T-helper 1 cell treated with Interleukin-12 subunit alpha and Interleukin-12 subunit beta and Interleukin-4 antibody, amounts not matched to agents 30 ng/mL and 1 ng/mL, for 36 hours (primary cell): ENCODE measurements at regions not wholly inside any gene's neighbourhood (a gene's known extent, or its start where the extent isn't known, plus 50 kb on each side); places are given as distances from the start of the nearest gene placed in this dataset.
"Not testable (repeated sequence)": the region's sequence is repeated elsewhere in the genome, so short reads cannot be mapped to it uniquely, and the experiment has no call there.

Experiments
- intact Hi-C: fragments of 100-400 bp; cut with micrococcal nuclease; formaldehyde crosslinking; loops from one replicate; pipeline ENCODE4 v1.15.1; 2024

DNA sequence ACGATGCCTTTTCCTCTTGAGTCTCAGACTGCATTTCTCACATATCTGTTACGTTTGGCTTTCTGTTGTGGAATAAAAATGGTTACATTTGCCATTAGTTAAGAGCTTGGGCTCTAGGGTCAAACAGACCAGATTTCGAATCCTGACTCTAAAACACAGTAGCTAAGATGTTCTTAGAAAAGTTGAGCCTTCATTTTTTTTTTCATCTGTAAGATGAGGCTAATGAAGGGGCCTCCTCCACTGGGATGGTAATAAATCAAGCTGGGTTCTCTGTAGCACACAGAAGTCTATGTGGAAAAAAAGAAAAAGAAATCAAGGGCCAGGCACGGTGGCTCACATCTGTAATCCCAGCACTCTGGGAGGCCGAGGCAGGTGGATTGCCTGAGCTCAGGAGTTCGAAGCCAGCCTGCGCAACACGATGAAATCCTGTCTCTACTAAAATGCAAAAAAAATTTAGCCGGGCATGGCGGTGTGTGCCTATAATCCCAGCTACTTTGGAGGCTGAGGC lies 49.9 kb upstream of the CAPRIN1 start:
- intact Hi-C loops, result no loop called here

DNA sequence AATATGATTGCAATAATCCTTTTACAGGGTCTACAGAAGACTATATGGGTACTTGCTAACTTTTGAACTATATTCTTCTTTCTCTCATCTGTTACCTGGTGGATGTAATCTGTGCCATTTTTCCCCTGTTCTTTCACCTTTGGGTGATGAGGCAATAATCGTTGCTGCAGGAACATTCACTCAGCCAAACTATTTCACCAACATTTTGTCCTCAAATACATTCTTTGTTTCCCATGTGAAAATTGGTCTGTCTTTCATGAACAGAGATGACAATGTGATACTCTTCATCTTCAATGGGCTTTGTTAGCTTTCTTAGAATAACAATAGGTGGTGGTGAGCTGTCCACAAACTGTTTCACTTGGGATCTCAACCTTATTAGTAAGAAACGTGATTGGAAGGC lies 52.1 kb upstream of the CAPRIN1 start:
- intact Hi-C loops, result loop anchor here (5.0 kb wide), 2 partner anchors 78 to 158 kb away; no protein-coding TSS in a partner anchor

DNA sequence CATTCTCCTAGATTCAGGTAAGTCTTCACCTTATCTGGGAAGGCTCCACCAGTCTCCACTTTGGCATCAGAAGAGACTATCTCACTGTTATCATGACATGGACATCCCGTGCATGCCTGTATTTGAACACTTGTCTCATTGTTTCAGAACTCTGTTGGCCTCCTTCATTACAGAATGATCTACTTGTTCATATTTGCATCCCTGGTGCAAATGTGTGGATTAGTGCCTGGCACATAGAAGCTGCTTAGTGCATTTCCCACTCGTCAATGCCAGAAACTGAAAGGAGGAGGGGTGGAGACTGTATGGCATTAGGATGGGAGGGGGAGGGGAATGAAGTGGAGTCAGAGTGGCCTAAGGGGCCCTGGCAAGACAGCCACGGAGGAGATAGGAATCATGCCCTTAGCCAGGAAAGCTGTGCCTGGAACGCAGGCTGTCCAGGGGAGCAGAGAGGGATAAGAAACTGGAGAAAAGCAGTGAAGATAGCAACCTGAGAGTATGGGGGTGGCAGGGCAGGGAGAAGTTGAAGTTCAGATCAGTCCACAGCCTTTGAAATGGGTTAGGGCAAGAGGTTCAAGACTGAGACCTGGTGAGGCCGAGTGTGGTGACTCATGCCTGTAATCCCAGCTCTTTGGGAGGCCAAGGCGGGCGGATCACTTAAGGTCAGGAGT lies 53.8 kb upstream of the CAPRIN1 start:
- intact Hi-C loops, result loop anchor here (1.0 to 5.0 kb wide), 10 partner anchors 54 to 496 kb away; partner anchors contain the start of genes CAPRIN1, CAT and NAT10

DNA sequence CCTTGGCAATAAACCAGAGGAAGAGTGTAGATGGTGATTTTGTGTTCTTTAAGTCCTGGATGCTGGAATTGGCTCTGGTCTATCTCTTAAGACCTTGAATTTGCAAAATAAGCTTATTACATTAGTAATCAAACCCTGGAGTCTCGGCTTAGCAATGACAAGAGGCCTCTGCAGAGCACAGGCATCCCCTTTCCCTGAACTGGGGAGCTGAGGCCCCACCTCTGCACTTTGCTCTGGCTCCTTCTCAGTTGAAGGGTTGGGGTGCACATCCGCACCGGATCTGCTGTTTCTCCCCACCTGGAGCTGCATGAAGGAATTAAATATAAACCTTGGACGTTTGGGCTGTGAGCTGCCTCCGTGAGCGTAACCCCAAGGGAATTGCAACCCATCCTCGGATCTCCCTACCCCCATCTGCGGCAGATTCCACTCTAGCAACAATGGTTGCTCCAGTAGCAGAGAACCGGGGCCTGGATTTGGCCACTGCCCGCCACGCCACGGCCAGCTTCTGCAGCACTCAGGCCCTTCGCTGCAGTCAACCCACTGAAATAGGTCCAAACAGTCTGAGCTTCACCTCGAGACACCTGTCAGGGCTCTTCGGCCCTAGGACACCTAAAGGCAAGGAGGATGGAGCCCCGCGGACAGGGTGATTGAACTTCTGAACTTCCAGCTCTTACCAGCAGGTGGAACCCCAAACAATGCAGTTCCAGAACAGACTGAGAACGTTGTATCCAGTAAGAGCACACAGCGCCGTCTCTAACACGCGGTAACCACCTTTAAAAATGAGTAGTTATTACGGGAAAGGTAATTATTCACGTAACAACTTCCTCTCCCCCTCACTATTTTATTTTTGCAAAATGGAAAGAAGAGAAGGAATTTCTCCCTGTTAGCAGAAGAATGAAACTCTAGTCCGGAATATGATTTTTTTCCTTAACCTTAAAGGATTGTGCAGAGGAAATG lies 54.8 kb upstream of the CAPRIN1 start:
- intact Hi-C loops, result loop anchor here (1.0 to 5.0 kb wide), 10 partner anchors 55 to 497 kb away; partner anchors contain the start of genes CAPRIN1, CAT and NAT10

DNA sequence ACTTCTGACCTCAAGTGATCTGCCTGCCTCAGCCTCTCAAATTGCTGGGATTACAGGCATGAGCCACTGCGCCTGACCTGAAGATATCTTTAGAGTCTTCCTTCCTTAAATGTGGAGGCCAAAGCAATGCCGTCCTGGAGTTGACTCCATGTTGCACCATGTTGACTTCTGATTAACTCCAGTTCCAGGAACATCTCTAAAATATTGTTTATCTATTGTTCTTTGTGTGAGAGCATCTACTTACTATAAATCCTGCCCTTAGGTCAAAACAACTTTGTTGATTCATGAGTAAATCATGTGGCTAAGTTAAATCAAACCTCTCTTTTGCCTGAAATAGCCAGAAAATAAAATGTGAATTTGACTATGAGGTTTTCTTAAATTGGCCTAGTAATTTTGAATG lies 56.6 kb upstream of the CAPRIN1 start:
- intact Hi-C loops, result loop anchor here (5.0 kb wide), 2 partner anchors 82 to 162 kb away; no protein-coding TSS in a partner anchor

DNA sequence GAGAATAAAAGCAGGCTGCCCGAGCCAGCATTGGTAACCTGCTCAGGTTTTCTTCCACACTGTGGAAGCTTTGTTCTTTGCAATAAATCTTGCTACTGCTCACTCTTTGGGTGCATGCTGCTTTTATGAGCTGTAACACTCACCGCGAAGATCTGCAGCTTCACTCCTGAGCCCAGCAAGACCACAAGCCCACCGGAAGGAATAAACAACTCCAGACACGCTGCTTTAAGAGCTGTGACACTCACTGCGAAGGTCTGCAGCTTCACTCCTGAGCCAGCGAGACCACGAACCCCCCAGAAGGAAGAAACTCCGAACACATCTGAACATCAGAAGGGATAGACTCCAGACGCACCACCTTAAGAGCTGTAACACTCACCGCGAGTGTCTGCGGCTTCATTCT lies 60.4 kb upstream of the CAPRIN1 start:
- intact Hi-C loops, result not testable (repeated sequence)

DNA sequence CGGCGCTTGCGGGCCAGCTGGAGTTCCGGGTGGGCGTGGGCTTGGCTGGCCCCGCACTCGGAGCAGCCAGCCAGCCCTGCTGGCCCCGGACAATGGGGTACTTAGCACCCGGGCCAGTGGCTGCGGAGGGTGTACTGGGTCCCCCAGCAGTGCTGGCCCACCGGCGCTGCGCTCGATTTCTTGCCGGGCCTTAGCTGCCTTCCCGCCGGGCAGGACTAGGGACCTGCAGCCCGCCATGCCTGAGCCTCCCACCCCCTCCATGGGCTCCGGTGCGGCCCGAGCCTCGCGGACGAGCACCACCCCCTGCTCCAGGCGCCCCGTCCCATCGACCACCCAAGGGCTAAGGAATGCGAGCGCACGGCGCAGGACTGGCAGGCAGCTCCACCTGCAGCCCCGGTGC lies 61.4 kb upstream of the CAPRIN1 start:
- intact Hi-C loops, result not testable (repeated sequence)

DNA sequence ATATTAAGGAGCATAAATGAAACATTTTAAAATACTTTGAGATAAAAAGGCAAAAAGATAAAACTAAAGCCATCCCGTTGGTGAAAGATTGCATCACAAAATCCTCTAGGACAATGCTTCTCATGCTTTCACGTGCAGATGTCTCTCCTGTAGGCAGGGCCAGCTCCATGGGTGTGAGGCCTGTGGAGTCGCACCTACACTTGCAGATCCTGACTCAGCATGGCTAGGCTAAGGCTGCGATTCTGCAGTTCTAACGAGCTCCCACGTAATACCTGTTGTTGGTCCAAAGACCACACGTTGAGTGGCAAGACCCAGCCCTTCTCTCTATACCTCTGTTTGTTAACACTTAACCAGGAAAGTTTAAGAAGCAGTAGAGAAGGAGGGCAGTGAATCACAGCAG lies 62.1 kb upstream of the CAPRIN1 start:
- intact Hi-C loops, result loop anchor here (2.0 to 5.0 kb wide), 2 partner anchors 369 to 627 kb away; partner anchors contain the start of gene ABTB2

DNA sequence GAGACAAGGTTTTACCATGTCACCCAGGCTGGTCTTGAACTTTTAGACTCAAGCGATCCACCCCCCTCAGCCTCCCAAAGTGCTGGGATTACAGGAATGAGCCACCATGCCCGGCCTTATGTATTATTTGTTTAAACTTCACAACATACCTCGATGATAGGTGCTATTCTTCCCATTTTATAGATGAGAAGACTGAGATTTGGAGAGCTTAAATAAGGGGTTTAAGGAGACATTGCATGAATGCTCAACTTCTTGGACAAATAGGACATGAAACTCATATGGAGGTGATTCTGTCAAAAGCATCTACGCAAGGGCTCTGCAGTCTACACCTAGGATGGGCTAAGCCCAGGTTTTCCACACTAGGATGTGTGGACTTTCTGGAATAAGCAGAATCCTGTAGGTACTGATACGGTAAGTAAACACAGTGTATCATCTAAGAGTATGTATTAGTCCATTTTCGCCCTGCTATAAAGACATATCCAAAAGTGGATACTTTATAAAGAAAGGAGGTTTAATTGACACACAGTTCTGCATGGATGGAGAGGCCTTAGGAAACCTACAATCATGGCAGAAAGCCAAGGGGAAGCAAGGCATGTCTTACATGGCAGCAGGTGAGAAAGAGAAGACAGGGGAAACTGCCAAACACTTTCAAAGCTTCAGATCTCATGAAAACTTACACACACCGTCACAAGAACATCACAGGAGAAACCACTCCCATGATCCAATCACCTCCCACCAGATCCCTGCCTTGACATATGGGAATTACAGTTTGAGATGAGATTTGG lies 62.8 kb upstream of the CAPRIN1 start:
- intact Hi-C loops, result loop anchor here (1.0 to 5.0 kb wide), 4 partner anchors 130 to 626 kb away; partner anchors contain the start of gene ABTB2

DNA sequence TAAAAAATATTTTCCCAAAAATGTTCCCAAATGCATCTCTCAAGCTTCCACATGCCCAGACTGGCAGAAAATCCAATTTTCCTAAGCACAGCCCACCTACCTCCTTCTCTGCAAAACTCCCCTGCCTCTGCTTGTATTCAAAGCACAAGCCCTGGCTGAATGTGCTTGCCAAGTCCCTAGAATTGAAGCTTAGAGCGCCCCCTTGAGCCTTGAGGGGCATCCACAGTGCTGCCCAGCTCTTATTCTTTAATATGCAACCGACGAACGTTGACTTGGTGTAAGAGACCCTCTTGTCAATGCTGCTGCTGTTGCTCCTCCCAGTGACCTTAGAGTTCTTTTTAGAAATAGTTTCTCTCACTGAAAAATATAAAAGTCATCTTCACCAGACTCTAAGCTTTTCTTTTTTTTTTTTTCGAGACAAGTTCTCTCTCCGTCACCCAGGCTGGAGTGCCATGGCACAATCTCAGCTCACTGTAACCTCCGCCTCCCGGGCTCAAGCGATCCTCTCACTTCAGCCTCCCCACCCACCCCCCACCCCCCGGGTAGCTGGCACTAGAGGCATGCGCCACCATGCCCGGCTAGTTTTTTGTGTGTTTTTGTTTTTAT lies 63.5 kb upstream of the CAPRIN1 start:
- intact Hi-C loops, result loop anchor here (1.0 to 5.0 kb wide), 4 partner anchors 130 to 626 kb away; partner anchors contain the start of gene ABTB2

DNA sequence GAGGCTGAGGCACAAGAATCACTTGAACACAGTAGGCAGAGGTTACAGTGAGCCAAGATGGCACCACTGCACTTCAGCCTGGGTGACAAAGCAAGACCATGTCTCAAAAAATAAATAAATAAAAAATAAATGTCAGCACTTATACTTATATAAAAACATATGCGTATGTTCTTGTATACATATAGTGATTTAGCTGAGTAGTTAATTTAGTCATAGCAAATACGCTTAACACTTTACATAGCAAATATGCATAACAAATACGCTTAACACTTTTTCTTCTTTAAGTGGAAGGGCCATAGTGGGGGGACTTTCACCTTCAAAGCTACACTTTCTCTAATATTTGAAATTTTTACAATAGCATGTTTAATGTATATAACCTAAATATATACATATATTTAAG lies 64.0 kb upstream of the CAPRIN1 start:
- intact Hi-C loops, result loop anchor here (5.0 kb wide), 1 partner anchor 625 kb away; no protein-coding TSS in a partner anchor

DNA sequence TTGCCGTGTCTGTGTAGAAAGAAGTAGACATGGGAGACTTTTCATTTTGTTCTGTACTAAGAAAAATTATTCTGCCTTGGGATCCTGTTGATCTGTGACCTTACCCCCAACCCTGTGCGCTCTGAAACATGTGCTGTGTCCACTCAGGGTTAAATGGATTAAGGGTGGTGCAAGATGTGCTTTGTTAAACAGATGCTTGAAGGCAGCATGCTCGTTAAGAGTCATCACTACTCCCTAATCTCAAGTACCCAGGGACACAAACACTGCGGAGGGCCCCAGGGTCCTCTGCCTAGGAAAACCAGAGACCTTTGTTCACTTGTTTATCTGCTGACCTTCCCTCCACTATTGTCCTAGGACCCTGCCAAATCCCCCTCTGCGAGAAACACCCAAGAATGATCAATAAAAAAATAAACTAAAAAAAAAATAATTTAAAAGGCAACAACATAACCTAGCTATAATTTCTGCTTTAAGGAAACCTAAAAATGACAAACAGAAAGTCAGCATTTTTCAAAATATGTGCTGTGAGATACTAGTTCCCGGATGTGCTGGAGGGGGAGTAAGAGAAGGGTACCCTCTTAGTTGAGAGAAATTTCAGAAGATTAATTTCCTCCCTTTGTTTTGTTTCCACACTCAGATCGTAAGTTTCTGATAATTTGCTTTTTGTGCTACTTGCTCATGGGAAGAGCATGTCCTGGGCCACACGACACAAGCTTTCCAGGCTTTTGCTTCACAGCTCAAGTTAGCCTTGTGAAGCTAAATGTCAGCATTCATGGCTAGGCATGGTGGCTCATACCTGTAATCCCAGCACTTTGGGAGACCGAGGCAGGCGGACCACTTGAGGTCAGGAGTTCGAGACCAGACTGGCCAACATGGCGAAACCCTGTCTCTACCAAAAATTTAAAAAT lies 64.7 kb upstream of the CAPRIN1 start:
- intact Hi-C loops, result loop anchor here (5.0 kb wide), 1 partner anchor 625 kb away; no protein-coding TSS in a partner anchor

DNA sequence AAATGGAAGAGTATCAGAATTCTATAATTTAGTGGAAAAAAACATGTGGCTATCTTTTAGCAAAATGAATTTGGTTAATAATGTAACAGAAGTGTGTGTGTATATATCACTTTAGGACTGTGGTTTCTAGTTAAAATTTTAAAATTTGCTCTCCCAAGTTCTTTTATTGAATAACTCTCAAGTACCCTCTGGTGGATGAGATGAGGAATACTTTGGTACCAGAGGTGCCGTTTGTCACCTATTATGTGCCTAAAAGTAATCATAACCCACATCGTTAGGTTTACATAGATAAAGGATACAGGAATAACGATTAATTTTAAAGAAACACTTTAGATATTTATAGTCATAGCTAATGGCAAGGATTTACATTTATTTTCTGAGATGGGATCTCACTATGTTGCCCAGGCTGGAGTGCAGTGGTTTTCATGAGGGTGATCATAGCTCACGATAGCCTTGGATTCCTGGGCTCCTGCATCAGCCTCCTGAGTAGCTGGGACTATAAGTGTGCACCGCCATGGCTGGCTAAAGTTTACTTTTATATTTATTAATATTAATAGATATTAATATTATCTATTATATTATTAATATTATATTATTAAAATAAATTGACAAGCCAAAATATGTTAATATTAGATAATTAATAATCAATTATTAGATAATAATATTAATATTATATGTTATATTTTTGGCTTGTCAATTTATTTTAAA lies 66.7 kb upstream of the CAPRIN1 start:
- intact Hi-C loops, result loop anchor here (5.0 kb wide), 1 partner anchor 623 kb away; no protein-coding TSS in a partner anchor

DNA sequence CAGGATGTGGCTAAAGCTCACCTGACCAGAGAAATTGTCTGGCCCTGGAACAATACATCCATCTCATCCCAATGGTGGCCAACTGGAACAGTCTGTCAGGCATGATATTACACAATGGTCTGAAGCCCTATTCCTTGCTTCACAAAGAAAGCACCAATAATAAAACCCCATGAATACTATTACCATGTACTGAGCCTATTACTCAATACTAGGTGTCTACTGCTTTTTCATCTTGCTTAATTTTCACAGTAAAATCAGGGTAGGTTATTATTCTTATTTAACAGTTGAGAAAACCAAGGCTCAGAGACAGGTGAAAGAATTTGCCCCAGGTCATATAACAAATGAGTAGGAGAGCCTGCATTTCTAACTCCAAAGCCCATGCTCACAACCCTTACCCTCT lies 68.9 kb upstream of the CAPRIN1 start:
- intact Hi-C loops, result no loop called here

DNA sequence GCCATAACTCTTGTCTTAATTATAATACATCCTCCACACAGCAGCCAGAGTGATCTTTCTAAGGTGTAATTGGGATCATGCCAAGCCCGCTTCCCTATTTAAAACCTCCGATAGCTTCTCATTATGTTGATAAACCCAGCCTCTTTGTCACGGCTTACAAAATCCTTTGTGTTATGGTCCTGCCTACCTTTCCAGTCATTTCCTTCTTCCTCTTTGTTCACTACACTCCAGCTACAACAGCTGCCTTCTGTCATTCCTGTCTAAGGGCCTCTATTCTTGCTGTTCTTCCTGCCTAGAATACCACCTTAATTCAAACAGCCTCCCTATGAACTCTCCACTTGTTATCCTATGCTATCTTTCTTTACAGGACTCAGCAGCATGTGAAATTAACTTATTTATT lies 70.6 kb upstream of the CAPRIN1 start:
- intact Hi-C loops, result no loop called here

DNA sequence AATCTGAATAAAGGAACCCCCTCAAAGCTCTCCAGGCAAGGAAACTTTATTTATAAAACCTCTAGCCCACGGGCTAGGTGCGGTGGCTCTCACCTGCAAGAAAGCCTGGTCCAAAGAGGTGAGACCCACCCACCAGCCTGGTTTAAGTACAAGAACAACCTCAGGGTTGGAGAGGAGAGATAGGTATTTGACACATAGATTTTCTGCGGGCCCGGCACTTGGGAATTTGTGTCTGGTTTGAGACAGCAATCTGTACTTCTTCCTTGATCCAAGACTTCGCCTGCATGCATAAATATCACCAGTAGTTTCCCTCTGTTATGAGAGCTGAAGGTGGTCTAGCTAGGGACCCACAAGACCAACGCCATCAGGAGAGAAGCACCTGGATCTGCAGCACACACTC lies 73.2 kb upstream of the CAPRIN1 start:
- intact Hi-C loops, result no loop called here

DNA sequence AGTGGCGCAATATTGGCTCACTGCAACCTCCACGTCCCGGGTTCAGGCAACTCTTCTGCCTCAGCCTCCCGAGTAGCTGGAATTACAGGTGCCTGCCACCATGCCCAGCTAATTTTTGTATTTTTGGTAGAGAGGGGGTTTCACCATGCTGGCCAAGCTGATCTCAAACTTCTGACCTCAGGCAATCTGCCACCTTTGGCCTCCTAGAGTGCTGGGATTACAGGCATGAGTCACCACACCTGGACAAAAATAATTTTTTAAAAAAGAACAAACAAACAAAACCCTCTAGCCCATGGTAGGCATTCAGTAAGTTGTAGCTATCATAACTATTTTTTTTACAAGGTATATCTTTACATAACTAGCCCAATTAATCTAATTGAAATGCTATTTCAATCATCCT lies 73.9 kb upstream of the CAPRIN1 start:
- intact Hi-C loops, result no loop called here

DNA sequence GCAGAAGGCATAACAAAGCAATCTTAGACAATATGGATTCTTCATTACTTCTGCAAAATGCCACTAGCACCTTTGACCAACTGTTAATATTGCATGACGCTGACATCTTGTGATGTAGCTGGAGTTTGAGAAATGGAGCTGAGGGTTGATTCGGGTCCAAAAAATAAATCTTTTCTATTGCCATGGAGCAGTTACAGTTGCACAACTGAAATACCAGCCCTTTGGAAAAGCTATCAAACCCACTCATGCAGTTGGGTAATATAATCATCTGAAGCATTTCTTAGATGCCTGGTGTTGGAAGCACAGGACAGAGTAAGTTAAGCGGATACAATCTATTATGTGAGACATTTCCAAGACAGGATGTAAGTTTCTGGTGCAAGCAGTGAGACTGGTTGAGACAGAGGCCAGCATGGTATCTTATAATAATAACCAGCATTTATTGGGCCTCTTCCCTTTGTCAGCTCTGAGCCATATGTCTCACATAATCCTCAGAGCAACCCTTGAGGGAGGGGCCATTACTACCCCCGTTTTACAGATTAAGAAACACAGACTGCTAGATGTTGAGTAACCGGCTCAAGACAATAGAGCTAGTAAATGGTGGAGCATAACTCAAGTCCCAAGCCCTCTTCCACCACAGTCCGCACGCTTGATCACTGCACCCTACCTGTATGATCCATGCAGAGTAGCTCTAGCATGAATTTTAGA lies 74.9 kb upstream of the CAPRIN1 start:
- intact Hi-C loops, result no loop called here
